Transverse colon (tissue), 3 donors: ENCODE measurements at regions not wholly inside any gene's neighbourhood (a gene's known extent, or its start where the extent isn't known, plus 50 kb on each side); places are given as distances from the start of the nearest gene placed in this dataset.

Source experiments
- EP300 ChIP-seq: sonication (generic); formaldehyde crosslinking; IDR thresholded peaks from one replicate; pipeline ENCODE4 v1.6.1; 2017; ENCODE audit warnings: antibody characterized with exemption, low read depth
- POLR2A ChIP-seq: fragments of 450-650 bp; IDR thresholded peaks from one replicate; pipeline ENCODE4 v1.6.1; 2016; ENCODE audit warnings: antibody characterized with exemption, mild to moderate bottlenecking, moderate library complexity
- TF ChIP-seq, protein P1 (sequence below), 5 experiments: fragments of 200-600 bp in 3 of 5; fragments of 450-650 bp in 2 of 5; sonication (generic) in 3 of 5; IDR thresholded peaks; 1 replicate in 2 of 5; 2 replicates in 3 of 5; pipeline ENCODE4 v1.5.1; 2016 to 2017; ENCODE audit warnings: antibody characterized with exemption in 5 of 5, inconsistent platforms in 3 of 5, mild to moderate bottlenecking in 2 of 5, moderate library complexity in 1 of 5

DNA sequence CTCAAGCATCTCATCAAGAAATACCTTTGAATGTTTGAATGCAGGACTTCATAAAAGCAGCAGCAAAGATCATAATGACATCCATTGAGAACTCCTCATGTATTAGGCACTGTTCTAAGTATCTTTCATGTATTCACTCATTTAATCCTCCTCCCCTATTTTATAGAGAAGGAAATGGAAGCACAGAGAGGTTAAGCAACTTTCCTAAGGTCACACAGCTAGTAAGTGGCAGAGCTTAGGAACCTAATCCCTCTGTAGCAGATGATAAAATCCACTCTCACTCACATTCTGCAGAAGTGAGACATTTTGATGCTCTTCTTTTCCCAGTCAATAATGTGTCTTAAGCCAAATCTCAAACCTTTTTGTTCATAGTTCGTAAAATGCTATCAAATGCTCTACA, 350.8 kb upstream of the C16orf82 start:
- TF ChIP-seq POLR2A, result no peak
- TF ChIP-seq, protein P1, sequence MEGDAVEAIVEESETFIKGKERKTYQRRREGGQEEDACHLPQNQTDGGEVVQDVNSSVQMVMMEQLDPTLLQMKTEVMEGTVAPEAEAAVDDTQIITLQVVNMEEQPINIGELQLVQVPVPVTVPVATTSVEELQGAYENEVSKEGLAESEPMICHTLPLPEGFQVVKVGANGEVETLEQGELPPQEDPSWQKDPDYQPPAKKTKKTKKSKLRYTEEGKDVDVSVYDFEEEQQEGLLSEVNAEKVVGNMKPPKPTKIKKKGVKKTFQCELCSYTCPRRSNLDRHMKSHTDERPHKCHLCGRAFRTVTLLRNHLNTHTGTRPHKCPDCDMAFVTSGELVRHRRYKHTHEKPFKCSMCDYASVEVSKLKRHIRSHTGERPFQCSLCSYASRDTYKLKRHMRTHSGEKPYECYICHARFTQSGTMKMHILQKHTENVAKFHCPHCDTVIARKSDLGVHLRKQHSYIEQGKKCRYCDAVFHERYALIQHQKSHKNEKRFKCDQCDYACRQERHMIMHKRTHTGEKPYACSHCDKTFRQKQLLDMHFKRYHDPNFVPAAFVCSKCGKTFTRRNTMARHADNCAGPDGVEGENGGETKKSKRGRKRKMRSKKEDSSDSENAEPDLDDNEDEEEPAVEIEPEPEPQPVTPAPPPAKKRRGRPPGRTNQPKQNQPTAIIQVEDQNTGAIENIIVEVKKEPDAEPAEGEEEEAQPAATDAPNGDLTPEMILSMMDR (IDR thresholded peaks at IDR 0.05), result no peak
- TF ChIP-seq EP300, result no peak
